HFF-Myc (cell line): ENCODE measurements at regions not wholly inside any gene's neighbourhood (a gene's known extent, or its start where the extent isn't known, plus 50 kb on each side); places are given as distances from the start of the nearest gene placed in this dataset.

Source experiments
- DNase-seq: peaks from one replicate; pipeline ENCODE4 v3.0.0-alpha.2; 2011; ENCODE audit warnings: low read depth; ENCODE audit errors: extremely low read depth
- H3K4me3 ChIP-seq: replicated peaks from 2 replicates; pipeline ENCODE4 v1.5.1; 2011; ENCODE audit warnings: low read depth, mild to moderate bottlenecking, control low read depth, low read length
- TF ChIP-seq, protein P1 (sequence below): IDR thresholded peaks from 2 replicates; pipeline ENCODE4 v1.5.1; 2012; ENCODE audit warnings: mild to moderate bottlenecking, low read depth, low read length, control low read depth; ENCODE audit errors: missing control alignments

DNA sequence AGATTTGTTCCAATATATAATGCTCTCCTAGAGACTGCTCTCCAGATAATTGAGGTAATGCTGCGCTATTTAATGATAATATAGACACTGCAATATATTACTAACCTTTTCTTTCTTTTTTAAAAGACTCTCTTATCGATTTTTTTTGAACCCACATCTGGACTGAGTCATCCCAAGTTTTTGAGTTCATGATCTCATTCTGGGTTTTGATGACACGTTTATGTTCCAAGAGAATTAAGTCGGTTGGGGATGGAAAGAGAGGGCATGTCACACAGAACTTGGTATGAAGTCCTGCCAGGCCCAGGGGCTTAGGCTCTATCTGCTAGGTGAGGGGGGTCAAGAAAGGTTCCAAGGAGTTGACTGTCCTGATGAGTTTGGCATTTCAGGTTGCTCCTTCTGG, 431.1 kb downstream of the MFSD1 start:
- DNase-seq = no peak
- TF ChIP-seq, protein P1, sequence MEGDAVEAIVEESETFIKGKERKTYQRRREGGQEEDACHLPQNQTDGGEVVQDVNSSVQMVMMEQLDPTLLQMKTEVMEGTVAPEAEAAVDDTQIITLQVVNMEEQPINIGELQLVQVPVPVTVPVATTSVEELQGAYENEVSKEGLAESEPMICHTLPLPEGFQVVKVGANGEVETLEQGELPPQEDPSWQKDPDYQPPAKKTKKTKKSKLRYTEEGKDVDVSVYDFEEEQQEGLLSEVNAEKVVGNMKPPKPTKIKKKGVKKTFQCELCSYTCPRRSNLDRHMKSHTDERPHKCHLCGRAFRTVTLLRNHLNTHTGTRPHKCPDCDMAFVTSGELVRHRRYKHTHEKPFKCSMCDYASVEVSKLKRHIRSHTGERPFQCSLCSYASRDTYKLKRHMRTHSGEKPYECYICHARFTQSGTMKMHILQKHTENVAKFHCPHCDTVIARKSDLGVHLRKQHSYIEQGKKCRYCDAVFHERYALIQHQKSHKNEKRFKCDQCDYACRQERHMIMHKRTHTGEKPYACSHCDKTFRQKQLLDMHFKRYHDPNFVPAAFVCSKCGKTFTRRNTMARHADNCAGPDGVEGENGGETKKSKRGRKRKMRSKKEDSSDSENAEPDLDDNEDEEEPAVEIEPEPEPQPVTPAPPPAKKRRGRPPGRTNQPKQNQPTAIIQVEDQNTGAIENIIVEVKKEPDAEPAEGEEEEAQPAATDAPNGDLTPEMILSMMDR = no peak
- no peak overlapping the region for H3K4me3 ChIP-seq

DNA sequence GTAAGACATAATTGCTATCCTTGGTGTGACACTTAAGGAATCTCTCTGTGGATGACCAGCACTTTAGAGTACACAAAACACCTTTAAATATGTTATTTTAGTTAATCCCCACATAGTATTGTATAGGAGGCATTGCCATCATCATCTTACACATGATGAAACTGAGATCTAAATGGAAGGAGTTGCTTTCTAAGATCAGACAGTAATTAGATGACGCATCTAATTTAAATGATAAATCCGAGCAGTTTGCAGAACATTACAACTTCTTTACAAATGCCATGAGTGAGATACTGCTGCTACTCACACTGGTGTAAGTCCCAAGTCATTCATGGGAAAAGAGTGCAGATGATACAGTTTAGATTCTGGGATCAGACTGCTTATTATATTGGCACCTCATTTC, 431.9 kb downstream of the MFSD1 start:
- TF ChIP-seq, protein P1 = no peak
- no peak for DNase-seq
- no peak overlapping the region for H3K4me3 ChIP-seq

DNA sequence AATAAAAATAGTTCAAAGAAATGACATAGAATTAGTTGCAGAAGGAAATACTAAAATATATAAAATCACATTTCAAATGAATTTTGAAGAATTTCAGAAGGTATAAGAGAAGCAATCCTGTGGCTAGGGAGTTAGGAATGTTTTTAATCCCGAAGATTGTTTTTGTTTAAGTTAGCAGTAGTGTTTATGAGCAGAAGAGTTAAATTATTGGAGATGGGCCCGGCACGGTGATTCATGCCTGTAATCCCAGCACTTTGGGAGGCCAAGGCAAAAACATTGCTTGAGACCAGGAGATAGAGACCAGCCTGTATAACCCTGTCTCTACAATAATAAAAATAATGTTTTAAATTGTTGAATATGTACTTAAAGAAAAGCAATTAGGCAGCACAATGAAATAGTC, 432.5 kb downstream of the MFSD1 start:
- TF ChIP-seq, protein P1 = no peak
- DNase-seq = peak; percentile 20
- no peak overlapping the region for H3K4me3 ChIP-seq

DNA sequence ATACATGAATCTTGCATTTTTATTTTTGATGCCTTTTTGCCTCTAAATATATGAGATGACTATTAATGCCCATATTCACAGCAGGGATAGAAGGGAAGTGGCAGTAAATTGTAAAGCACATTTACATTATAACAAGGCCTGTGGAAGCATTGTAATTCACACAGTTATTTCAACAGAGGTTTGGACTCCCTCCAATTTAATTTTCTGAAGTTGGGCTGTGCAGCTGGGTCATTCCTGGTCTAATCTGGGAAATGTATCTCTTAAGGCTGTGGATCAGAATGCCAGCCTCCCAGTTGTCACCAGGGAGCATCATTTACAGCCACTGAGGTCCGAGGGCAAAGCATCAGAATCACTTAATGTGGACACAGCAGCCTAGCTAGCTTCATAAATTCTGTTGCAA, 434.5 kb downstream of the MFSD1 start:
- DNase-seq = no peak
- TF ChIP-seq, protein P1 = no peak

DNA sequence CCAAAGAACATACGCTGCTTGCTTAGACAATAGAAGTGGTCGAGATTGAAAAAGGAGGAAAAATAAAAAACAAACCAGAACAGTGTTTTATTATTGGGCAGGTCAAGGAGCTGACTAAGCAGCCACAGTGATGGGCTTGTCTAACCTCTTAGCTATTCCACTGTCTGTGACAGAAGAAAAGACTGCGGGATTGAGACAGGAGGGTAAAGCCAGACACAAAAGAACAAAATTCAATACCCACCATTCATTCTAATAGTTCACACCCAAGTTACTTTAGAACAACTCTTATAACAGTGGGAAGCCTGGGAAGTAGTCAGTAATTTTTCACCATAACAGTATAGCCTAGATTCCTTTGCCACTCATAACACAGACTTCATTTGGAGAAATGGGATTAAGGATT, 435.4 kb downstream of the MFSD1 start:
- TF ChIP-seq, protein P1 = no peak
- no peak for DNase-seq
- no peak overlapping the region for H3K4me3 ChIP-seq

More for the DNA sequence above, 434.5 kb downstream of the MFSD1 start:
- H3K4me3 ChIP-seq = no peak overlapping the region

DNA sequence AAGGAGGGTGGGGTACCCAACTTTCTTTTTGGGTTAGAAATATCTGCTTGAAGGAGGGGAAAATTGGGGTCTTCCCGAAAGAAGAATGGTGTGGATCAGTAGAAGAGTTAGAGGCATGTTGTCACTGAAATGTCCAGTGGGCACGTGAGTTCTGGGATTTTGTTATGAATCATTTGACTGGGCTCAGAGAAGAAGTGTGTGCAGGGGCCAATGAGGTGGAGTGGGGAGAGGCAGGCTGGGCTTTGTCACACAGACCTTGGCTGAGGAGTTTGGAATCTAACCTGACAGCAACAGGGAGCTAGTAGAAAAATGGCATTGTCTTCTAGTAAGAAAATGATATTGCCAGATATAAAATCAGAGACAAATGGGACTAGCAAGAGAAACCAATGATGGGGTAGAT, 436.8 kb downstream of the MFSD1 start:
- TF ChIP-seq, protein P1 = no peak

DNA sequence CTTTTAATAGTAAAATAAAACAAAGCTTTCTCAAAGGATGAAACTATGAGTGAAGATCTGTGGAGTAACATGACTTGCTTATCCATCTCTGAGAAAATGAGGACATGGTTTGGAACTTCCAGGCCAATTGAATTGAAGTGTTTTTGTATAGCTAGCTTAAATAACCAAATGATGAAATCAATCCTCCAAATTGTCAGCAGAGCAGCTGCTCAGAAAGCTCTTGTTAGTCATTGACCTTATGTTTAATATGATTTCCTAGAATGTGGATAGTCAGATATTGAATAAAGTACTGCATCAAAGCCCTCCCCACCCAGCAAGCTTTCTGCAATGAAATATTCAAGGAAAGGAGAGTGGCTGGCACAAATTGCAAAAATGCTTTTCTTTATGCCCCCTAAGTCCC, 437.2 kb downstream of the MFSD1 start:
- TF ChIP-seq, protein P1 = no peak
- no peak for DNase-seq
- no peak overlapping the region for H3K4me3 ChIP-seq

More for the DNA sequence above, 436.8 kb downstream of the MFSD1 start:
- no peak overlapping the region for H3K4me3 ChIP-seq
- no peak for DNase-seq
